GM19395 (cell line): ENCODE measurements at regions not wholly inside any gene's neighbourhood (a gene's known extent, or its start where the extent isn't known, plus 50 kb on each side); places are given as distances from the start of the nearest gene placed in this dataset.

Source experiments
- ATAC-seq: cut with Tn5 transposase; IDR thresholded peaks from one replicate; pipeline ENCODE4 v1.9.1; 2021; ENCODE audit warnings: mild to moderate bottlenecking, moderate library complexity; ENCODE audit not compliant: unreplicated experiment

- ATAC-seq = no peak
Observed at GRCh38 chr1:172944931-172945330, 105.8 kb downstream of the TNFSF18 start.

- ATAC-seq = no peak
Observed at GRCh38 chr1:172946814-172947507, 103.8 kb downstream of the TNFSF18 start.

- no peak for ATAC-seq
Observed at GRCh38 chr1:172948457-172948856, 102.3 kb downstream of the TNFSF18 start.

- no peak for ATAC-seq
Observed at GRCh38 chr1:172949096-172949495, 101.6 kb downstream of the TNFSF18 start.

GRCh38 chr1:172950528-172950927 lies 100.2 kb downstream of the TNFSF18 start:
- ATAC-seq = no peak

GRCh38 chr1:172951730-172952365 lies 98.9 kb downstream of the TNFSF18 start:
- no peak for ATAC-seq

GRCh38 chr1:172952516-172952915 lies 98.2 kb downstream of the TNFSF18 start:
- no peak for ATAC-seq

- no peak for ATAC-seq
Observed at GRCh38 chr1:172954476-172955150, 96.1 kb downstream of the TNFSF18 start.

- ATAC-seq = no peak
Observed at GRCh38 chr1:172955161-172955815, 95.5 kb downstream of the TNFSF18 start.

- no peak for ATAC-seq
Observed at GRCh38 chr1:172956871-172957270, 93.9 kb downstream of the TNFSF18 start.

GRCh38 chr1:172957491-172957890 lies 93.2 kb downstream of the TNFSF18 start:
- no peak for ATAC-seq

GRCh38 chr1:172959571-172959970 lies 91.2 kb downstream of the TNFSF18 start:
- ATAC-seq = no peak

- ATAC-seq = no peak
Observed at GRCh38 chr1:172960019-172960418, 90.7 kb downstream of the TNFSF18 start.

- no peak for ATAC-seq
Observed at GRCh38 chr1:172960454-172961208, 90.1 kb downstream of the TNFSF18 start.

GRCh38 chr1:172964864-172965263 lies 85.9 kb downstream of the TNFSF18 start:
- ATAC-seq = no peak

- no peak for ATAC-seq
Observed at GRCh38 chr1:172966844-172967540, 83.7 kb downstream of the TNFSF18 start.

- no peak for ATAC-seq
Observed at GRCh38 chr1:172967936-172968335, 82.8 kb downstream of the TNFSF18 start.

- no peak for ATAC-seq
Observed at GRCh38 chr1:172969611-172970010, 81.1 kb downstream of the TNFSF18 start.

- no peak for ATAC-seq
Observed at GRCh38 chr1:172970186-172970585, 80.6 kb downstream of the TNFSF18 start.

- no peak for ATAC-seq
Observed at GRCh38 chr1:172971241-172971640, 79.5 kb downstream of the TNFSF18 start.
